ENCODE measurements at regions not wholly inside any gene's neighbourhood (a gene's known extent, or its start where the extent isn't known, plus 50 kb on each side); places are given as distances from the start of the nearest gene placed in this dataset.

DNA sequence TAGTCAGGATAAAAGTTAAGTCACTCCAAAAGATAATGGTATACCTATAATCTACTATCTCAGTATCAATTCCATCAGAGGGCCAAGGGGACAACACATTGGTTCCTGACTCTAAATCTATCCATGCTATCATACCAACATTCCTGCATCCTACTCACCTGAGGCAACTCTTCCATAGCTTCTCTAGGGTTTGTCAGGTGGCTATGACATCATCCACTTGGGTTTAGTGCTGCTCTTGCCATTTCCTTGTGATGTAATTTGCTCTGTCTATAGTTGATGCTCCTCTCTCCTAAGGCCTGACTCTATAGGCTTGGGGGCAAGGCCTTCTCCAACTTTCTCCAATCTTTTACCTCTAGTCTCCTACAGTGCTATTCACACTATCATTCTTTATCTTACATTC lies 139.9 kb upstream of the FSHR start:
- Histone ChIP-seq H3K27ac (ENCODE audit: control insufficient read depth, insufficient read depth, low read length) (no peak overlapping the region), H3K79me2 (ENCODE audit: control insufficient read depth, insufficient read depth, low read length) (no peaks in the 10 kb centered on the region), H3K4me3 (ENCODE audit: control insufficient read depth in 2 of 3, extremely low read depth in 1 of 3, insufficient read depth in 2 of 3, low read depth in 1 of 3, low read length in 3 of 3) (no peak overlapping the region), H3K27me3 (ENCODE audit: control insufficient read depth, extremely low read depth, insufficient read depth, low read length) (no peaks in the 10 kb centered on the region), H3K4me1 (ENCODE audit: control insufficient read depth, extremely low read depth, insufficient read depth, low read length) (no peaks in the 10 kb centered on the region), H3K9me3 (ENCODE audit: control insufficient read depth, low read depth, low read length) (no peaks in the 10 kb centered on the region), H3K4me2 (ENCODE audit: control insufficient read depth, extremely low read depth, insufficient read depth, low read depth, low read length) (no peak overlapping the region), H3K9me1 (ENCODE audit: control insufficient read depth, extremely low read depth, insufficient read depth, low read length) (no peaks in the 10 kb centered on the region), H2AFZ (ENCODE audit: control insufficient read depth, low read length) (no peak overlapping the region), H3K36me3 (ENCODE audit: control insufficient read depth in 2 of 2, extremely low read depth in 1 of 2, insufficient read depth in 2 of 2, low read length in 2 of 2) (no peaks in the 10 kb centered on the region), H3K9ac (ENCODE audit: control insufficient read depth, extremely low read depth, insufficient read depth, low read length) (no peak overlapping the region), H4K20me1 (ENCODE audit: control insufficient read depth, extremely low read depth, insufficient read depth, low read length) (no peaks in the 10 kb centered on the region)
- TF ChIP-seq, protein P1, sequence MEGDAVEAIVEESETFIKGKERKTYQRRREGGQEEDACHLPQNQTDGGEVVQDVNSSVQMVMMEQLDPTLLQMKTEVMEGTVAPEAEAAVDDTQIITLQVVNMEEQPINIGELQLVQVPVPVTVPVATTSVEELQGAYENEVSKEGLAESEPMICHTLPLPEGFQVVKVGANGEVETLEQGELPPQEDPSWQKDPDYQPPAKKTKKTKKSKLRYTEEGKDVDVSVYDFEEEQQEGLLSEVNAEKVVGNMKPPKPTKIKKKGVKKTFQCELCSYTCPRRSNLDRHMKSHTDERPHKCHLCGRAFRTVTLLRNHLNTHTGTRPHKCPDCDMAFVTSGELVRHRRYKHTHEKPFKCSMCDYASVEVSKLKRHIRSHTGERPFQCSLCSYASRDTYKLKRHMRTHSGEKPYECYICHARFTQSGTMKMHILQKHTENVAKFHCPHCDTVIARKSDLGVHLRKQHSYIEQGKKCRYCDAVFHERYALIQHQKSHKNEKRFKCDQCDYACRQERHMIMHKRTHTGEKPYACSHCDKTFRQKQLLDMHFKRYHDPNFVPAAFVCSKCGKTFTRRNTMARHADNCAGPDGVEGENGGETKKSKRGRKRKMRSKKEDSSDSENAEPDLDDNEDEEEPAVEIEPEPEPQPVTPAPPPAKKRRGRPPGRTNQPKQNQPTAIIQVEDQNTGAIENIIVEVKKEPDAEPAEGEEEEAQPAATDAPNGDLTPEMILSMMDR (optimal IDR thresholded peaks at IDR 0.05 in 1 of 3, IDR thresholded peaks at IDR 0.05 in 1 of 3, conservative IDR thresholded peaks at IDR 0.05 in 1 of 3; ENCODE audit: extremely low read depth in 1 of 3, insufficient read depth in 2 of 3, low read length in 3 of 3): no peak
- no peak for TF ChIP-seq EZH2 (IDR thresholded peaks at IDR 0.05; ENCODE audit: low read length)
- dilution Hi-C loops (cut with MboI; ENCODE audit: extremely low pct_ligation_motif_present, low sequenced_read_pairs): no loop called here
- no peak for DNase-seq (ENCODE audit: low read depth, low spot score)
- FAIRE-seq: no peak

DNA sequence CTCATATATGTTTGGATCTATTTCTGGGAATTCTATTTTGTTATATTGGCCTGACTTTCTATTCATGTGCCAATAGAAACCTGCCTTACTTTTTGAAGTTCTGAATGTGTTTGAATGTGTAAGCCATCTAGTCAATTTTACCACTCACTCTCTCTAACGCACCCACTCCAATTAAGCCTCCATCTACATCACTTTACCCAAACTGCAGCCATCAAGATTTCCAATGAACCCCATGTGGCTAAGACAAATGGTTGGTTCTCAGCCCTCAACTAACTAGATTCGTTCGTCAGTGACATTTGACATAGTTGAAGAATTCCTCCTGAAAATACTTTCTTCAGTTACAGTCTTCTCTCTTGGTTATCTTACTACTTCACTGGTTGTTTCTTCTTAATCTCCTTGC lies 137.3 kb upstream of the FSHR start:
- H3K4me2 ChIP-seq (ENCODE audit: control insufficient read depth, extremely low read depth, insufficient read depth, low read depth, low read length): no peak overlapping the region
- FAIRE-seq: no peak

More for the DNA sequence above, 137.3 kb upstream of the FSHR start:
- Histone ChIP-seq H3K9ac (ENCODE audit: control insufficient read depth, extremely low read depth, insufficient read depth, low read length) (no peak overlapping the region), H4K20me1 (ENCODE audit: control insufficient read depth, extremely low read depth, insufficient read depth, low read length) (no peaks in the 10 kb centered on the region), H3K27me3 (ENCODE audit: control insufficient read depth, extremely low read depth, insufficient read depth, low read length) (no peaks in the 10 kb centered on the region), H3K9me1 (ENCODE audit: control insufficient read depth, extremely low read depth, insufficient read depth, low read length) (no peaks in the 10 kb centered on the region), H3K4me3 (ENCODE audit: control insufficient read depth in 2 of 3, extremely low read depth in 1 of 3, insufficient read depth in 2 of 3, low read depth in 1 of 3, low read length in 3 of 3) (no peak overlapping the region), H3K36me3 (ENCODE audit: control insufficient read depth in 2 of 2, extremely low read depth in 1 of 2, insufficient read depth in 2 of 2, low read length in 2 of 2) (no peaks in the 10 kb centered on the region), H2AFZ (ENCODE audit: control insufficient read depth, low read length) (no peak overlapping the region), H3K27ac (ENCODE audit: control insufficient read depth, insufficient read depth, low read length) (no peak overlapping the region), H3K79me2 (ENCODE audit: control insufficient read depth, insufficient read depth, low read length) (no peaks in the 10 kb centered on the region), H3K4me1 (ENCODE audit: control insufficient read depth, extremely low read depth, insufficient read depth, low read length) (no peaks in the 10 kb centered on the region), H3K9me3 (ENCODE audit: control insufficient read depth, low read depth, low read length) (no peaks in the 10 kb centered on the region)
- no peak for DNase-seq (ENCODE audit: low read depth, low spot score)
- dilution Hi-C loops (cut with MboI; ENCODE audit: extremely low pct_ligation_motif_present, low sequenced_read_pairs): no loop called here
- no peak for TF ChIP-seq EZH2 (IDR thresholded peaks at IDR 0.05; ENCODE audit: low read length)
- TF ChIP-seq, protein P1 (optimal IDR thresholded peaks at IDR 0.05 in 1 of 3, IDR thresholded peaks at IDR 0.05 in 1 of 3, conservative IDR thresholded peaks at IDR 0.05 in 1 of 3; ENCODE audit: extremely low read depth in 1 of 3, insufficient read depth in 2 of 3, low read length in 3 of 3): no peak
